Transverse colon (tissue), 4 donors: ENCODE measurements at regions not wholly inside any gene's neighbourhood (a gene's known extent, or its start where the extent isn't known, plus 50 kb on each side); places are given as distances from the start of the nearest gene placed in this dataset.

Experiments used
- POLR2AphosphoS5 ChIP-seq, 3 donors: sonication (generic); formaldehyde crosslinking; IDR thresholded peaks; one replicate each; pipeline ENCODE4 v1.6.1; 2016; ENCODE audit warnings: antibody characterized with exemption in 3 of 3
- TF ChIP-seq, protein P1 (sequence below), 5 experiments: fragments of 200-600 bp in 3 of 5; fragments of 450-650 bp in 2 of 5; sonication (generic) in 3 of 5; IDR thresholded peaks; 1 replicate in 2 of 5; 2 replicates in 3 of 5; pipeline ENCODE4 v1.5.1; 2016 to 2017; ENCODE audit warnings: antibody characterized with exemption in 5 of 5, inconsistent platforms in 3 of 5, mild to moderate bottlenecking in 2 of 5, moderate library complexity in 1 of 5

GRCh38 chr5:99636663-99637062, 707.9 kb upstream of the CHD1 start:
- TF ChIP-seq, protein P1, sequence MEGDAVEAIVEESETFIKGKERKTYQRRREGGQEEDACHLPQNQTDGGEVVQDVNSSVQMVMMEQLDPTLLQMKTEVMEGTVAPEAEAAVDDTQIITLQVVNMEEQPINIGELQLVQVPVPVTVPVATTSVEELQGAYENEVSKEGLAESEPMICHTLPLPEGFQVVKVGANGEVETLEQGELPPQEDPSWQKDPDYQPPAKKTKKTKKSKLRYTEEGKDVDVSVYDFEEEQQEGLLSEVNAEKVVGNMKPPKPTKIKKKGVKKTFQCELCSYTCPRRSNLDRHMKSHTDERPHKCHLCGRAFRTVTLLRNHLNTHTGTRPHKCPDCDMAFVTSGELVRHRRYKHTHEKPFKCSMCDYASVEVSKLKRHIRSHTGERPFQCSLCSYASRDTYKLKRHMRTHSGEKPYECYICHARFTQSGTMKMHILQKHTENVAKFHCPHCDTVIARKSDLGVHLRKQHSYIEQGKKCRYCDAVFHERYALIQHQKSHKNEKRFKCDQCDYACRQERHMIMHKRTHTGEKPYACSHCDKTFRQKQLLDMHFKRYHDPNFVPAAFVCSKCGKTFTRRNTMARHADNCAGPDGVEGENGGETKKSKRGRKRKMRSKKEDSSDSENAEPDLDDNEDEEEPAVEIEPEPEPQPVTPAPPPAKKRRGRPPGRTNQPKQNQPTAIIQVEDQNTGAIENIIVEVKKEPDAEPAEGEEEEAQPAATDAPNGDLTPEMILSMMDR (IDR thresholded peaks at IDR 0.05): no peak
- TF ChIP-seq POLR2AphosphoS5 (IDR thresholded peaks at IDR 0.05): no peak
